ENCODE measurements at regions not wholly inside any gene's neighbourhood (a gene's known extent, or its start where the extent isn't known, plus 50 kb on each side); places are given as distances from the start of the nearest gene placed in this dataset.
"Not testable (repeated sequence)": the region's sequence is repeated elsewhere in the genome, so short reads cannot be mapped to it uniquely, and the experiment has no call there.

DNA sequence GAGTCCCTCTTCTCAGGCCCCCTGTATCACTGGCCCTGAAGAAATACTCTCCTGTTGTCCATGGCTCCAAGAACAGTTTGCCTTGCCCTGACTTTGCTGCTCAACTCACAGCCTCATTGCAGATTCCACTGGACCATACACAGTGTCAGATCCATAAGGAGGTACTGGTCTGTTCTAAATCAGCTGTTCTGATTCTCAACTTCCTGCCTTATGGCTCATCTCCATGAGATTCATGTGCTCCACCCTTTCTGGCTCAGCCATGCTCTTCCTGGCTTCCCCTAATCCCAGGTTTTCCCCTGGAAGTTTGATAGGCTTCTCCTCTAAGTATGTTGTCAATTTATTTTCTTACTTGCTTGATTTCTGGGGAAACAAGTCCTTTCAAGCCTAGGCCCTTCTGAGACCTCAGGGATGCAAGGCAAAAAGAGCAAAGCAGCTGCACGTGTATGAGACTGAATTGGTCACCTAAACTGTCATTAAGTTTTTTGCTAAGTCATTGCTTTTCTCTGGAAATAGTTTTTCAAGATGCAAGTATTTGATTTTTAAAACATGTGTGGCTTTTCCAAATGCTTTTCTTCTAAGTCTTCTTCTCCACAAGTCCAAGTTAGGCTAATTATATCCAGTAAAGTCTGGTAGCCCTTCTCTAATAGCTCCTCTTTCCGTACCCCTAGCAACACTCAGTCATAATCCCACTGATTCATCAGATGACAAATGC lies 1288.5 kb downstream of the RPIA start:
- not testable (repeated sequence) for DNase-seq (ENCODE audit: low read depth); H3K4me3 ChIP-seq (ENCODE audit: low read length)

GRCh38 chr2:89982246-89982645 lies 1290.8 kb downstream of the RPIA start:
- H3K4me3 ChIP-seq (ENCODE audit: low read length), result not testable (repeated sequence)

DNA sequence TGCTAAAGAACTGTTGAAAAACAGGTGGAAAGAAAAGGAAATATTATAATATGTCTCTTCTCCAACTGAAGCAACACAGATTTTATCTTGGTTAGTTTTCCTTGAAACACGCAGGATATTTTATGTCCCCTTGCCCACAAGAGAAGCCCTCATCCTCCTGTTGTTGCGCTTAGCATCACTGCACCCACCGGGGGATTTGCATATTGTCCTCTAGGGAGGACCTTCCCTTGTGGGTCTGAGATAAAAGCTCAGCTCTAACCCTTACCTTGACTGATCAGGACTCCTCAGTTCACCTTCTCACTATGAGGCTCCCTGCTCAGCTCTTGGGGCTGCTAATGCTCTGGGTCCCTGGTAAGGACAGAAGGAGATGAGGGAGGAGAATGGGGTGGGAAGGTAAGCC lies 1294.2 kb downstream of the RPIA start:
- DNase-seq (ENCODE audit: low read depth); H3K4me3 ChIP-seq (ENCODE audit: low read length): not testable (repeated sequence)

More at GRCh38 chr2:89982246-89982645, 1290.8 kb downstream of the RPIA start:
- not testable (repeated sequence) for DNase-seq (ENCODE audit: low read depth)

GRCh38 chr2:89986532-89986931 lies 1295.1 kb downstream of the RPIA start:
- not testable (repeated sequence) for H3K4me3 ChIP-seq (ENCODE audit: low read length); DNase-seq (ENCODE audit: low read depth)

DNA sequence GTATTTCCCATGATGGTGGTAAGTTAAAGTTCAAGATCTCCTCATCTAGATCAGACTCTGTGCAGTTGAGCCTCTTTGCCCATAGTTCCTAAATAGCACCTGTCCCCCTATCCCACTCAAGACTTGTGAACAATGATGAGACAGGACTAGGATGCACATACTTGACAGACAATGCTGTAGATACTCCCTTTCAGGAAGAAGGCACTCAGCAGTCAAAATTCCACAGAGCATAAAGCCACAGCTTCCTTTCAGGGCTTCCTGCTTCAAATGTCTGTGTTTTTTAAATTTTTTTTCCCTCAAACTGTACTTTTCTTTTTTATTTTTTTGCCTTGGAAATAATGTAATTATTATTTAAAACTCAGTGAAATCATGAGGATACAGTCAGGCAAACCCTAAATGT lies 1305.3 kb downstream of the RPIA start:
- not testable (repeated sequence) for H3K4me3 ChIP-seq (ENCODE audit: low read length); DNase-seq (ENCODE audit: low read depth)

- DNase-seq (ENCODE audit: low read depth); H3K4me3 ChIP-seq (ENCODE audit: low read length): not testable (repeated sequence)
Measured at GRCh38 chr2:90004553-90004952, 1313.1 kb downstream of the RPIA start.

DNA sequence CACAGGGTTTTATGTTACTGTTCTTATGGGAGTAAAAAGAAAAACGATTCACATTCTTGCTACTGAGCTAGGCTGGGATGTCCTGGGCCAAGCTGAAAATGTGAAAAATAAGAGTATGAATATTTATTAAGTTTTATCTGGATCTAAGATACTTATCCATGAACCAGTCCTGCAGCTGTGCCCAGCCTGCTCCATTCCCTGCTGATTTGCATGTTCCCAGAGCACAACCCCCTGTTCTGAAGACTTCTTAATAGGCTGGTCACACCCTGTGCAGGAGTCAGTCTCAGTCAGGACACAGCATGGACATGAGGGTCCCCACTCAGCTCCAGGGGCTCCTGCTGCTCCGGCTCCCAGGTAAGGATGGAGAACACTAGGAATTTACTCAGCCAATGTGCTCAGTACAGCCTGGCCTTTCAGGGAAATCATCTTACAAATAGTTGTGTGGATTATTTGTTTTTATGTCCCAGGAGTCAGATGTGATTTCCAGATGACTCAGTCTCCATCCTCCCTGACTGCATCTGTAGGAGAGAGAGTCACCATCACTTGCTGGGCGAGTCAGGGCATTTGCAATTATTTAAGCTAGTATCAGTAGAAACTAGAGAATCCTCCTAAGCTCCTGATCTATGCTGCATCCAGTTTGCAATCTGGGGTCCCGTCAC lies 1319.1 kb downstream of the RPIA start:
- H3K4me3 ChIP-seq (ENCODE audit: low read length); DNase-seq (ENCODE audit: low read depth): not testable (repeated sequence)

DNA sequence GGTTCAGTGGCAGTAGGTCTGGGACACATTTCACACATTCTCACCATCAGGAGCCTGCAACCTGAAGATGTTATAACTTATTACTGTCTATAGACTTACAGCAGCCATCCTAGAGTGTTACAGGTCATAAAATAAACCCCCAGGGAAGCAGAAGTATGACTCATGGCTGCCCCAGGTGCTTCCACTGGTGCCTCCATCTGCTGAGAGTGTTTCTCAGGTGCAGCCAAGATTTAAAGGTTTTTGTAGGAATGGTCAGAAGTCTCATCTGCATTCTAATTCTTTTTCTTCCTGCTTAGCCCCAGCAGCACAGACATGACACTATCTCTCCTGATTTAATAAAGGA lies 1319.6 kb downstream of the RPIA start:
- H3K4me3 ChIP-seq (ENCODE audit: low read length); DNase-seq (ENCODE audit: low read depth): not testable (repeated sequence)

DNA sequence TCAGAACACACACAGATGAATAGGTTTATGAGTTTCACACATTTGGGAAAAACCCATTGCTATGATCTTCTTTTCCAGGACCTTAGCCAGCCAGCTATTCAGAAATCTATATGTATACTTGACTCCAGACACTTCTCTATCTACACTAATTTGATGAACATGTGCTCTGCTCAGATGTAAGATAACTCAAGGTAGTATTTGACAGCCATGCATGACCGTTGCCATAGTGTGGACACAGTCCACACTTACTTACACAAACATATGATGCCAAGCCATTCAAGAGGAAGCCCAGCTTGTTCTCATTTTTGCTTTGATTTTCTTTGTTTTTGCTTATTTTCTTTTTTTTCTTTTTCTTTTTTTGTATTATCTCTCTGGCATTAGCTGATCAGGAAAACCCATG lies 1328.4 kb downstream of the RPIA start:
- DNase-seq (ENCODE audit: low read depth); H3K4me3 ChIP-seq (ENCODE audit: low read length): not testable (repeated sequence)

DNA sequence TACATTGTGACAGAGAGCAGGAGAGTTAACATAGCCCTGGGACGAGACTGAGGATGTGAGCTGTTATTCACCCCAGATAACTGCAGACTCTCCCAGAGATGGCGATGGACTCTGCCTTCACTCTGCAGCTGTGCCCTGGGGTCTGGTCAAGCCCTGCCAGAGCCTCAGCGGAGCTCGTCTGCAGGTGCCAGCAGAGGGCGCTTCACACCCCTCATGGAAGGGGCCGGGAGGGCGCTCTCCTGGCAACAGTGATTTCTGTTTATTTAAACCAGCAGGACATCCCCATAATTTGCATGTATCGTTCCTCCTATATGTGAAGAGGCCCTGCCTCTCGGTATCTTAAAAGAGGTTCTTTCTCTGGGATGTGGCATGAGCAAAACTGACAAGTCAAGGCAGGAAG lies 1329.8 kb downstream of the RPIA start:
- not testable (repeated sequence) for DNase-seq (ENCODE audit: low read depth); H3K4me3 ChIP-seq (ENCODE audit: low read length)

DNA sequence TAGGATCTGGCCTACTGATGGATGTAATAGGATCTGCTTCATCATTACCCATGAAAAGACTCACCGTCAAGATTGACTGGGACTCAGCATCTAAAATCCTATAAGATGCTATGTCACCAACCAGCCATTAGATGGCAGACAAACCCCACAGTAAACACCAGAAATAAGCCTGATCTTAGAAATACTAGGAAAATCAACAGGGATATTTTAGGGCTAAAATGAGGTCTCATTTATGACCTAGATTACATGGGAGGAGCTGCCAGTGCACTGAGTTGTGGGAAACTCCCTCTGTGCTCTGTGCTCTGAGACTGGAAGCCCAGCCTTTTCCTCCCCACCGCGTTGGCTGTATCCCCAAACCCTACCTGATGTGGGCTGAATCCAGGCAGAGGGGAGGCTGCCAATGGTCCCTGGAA lies 1335.8 kb downstream of the RPIA start:
- H3K4me3 ChIP-seq (ENCODE audit: low read length); DNase-seq (ENCODE audit: low read depth): not testable (repeated sequence)

DNA sequence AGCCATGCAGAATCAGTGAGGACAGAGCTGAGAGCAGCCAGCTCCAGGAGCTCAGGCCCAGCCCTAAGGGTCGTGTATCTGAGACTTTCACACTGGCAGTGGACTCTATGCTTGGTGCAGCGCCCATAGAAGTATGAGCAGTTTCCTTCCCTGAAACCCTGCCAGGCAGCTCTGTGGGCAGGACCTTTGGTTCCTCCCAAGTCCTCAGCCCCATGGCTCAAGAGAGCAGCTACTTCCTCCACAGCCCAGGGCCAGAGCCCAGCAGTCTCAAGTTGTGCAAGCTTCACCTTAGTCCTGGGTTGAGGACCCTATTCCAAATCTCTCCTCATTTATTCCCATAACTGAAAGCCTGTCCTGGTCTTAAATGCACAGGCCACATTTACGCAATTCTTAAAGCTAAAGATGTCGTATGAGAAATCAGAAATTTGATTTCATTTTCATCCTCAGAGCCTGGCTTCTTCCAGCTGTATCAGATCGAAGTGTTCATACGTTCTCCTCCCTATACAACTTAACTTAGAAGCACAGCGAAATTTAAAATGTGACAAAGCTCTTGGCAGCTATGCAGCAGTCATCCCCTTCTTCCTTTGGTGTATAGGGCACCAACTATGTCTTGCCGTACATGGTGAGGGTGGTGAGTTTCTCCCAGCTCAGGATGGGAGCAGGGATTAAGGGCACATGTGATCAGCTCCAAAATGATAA lies 1337.1 kb downstream of the RPIA start:
- DNase-seq (ENCODE audit: low read depth), result not testable (repeated sequence)

GRCh38 chr2:90029080-90029428 lies 1337.6 kb downstream of the RPIA start:
- not testable (repeated sequence) for DNase-seq (ENCODE audit: low read depth); H3K4me3 ChIP-seq (ENCODE audit: low read length)

More for the DNA sequence above, 1337.1 kb downstream of the RPIA start:
- H3K4me3 ChIP-seq (ENCODE audit: low read length), result not testable (repeated sequence)

DNA sequence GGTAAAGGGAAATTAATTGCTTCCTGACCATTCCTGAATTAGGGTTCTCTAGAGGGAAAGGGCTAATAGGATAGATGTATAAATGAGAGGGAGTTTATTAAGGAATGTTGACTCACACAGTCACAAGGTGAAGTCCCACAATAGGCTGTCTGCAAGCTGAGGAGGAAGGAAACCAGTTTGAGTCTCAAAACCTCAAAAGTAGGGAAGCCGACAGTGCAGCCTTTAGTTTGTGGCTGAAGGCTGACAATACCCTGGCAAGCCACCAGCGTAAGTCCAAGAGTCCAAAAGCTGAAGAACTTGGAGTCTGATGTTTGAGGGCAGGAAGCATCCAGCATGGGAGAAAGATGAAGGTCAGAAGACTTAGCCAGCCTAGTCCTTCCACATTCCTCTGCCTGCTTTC lies 1340.8 kb downstream of the RPIA start:
- not testable (repeated sequence) for H3K4me3 ChIP-seq (ENCODE audit: low read length); DNase-seq (ENCODE audit: low read depth)

- not testable (repeated sequence) for DNase-seq (ENCODE audit: low read depth)
Measured at GRCh38 chr2:90036335-90036734, 1344.9 kb downstream of the RPIA start.

DNA sequence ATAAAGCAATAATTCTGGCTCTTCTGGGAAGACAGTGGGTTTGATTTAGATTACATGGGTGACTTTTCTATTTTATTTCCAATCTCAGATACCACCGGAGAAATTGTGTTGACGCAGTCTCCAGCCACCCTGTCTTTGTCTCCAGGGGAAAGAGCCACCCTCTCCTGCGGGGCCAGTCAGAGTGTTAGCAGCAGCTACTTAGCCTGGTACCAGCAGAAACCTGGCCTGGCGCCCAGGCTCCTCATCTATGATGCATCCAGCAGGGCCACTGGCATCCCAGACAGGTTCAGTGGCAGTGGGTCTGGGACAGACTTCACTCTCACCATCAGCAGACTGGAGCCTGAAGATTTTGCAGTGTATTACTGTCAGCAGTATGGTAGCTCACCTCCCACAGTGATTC lies 1347.6 kb downstream of the RPIA start:
- not testable (repeated sequence) for DNase-seq (ENCODE audit: low read depth); H3K4me3 ChIP-seq (ENCODE audit: low read length)

More at GRCh38 chr2:90036335-90036734, 1344.9 kb downstream of the RPIA start:
- H3K4me3 ChIP-seq (ENCODE audit: low read length), result not testable (repeated sequence)

GRCh38 chr2:90047776-90048175 lies 1356.3 kb downstream of the RPIA start:
- not testable (repeated sequence) for H3K4me3 ChIP-seq (ENCODE audit: low read length); DNase-seq (ENCODE audit: low read depth)

DNA sequence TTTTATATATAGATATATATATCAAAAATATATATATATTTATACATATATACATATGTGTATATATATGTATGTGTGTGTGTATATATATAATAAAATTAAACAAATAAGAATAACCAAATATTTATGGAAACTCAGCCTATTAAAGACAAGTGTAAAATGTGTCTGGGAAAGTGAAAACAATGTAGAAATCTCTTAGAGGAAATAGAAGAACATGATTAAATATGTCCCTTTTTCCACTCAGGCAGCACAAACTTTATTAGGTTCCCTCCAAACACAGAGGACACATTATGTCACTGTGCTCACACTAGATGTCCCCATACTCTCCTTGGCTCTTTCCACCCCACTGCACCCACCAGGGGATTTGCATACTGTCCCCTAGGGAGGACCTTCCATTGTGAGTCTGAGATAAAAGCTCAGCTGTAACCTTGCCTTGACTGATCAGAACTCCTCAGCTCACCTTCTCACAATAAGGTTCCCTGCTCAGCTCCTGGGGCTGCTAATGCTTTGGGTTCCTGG lies 1360.7 kb downstream of the RPIA start:
- not testable (repeated sequence) for DNase-seq (ENCODE audit: low read depth); H3K4me3 ChIP-seq (ENCODE audit: low read length)
